ENCODE measurements at regions not wholly inside any gene's neighbourhood (a gene's known extent, or its start where the extent isn't known, plus 50 kb on each side); places are given as distances from the start of the nearest gene placed in this dataset.

GRCh38 chr13:27004866-27005265 lies 166.7 kb downstream of the USP12 start (continued):
- TF ChIP-seq, protein P1, sequence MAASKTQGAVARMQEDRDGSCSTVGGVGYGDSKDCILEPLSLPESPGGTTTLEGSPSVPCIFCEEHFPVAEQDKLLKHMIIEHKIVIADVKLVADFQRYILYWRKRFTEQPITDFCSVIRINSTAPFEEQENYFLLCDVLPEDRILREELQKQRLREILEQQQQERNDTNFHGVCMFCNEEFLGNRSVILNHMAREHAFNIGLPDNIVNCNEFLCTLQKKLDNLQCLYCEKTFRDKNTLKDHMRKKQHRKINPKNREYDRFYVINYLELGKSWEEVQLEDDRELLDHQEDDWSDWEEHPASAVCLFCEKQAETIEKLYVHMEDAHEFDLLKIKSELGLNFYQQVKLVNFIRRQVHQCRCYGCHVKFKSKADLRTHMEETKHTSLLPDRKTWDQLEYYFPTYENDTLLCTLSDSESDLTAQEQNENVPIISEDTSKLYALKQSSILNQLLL (CRISPR knock-in tag; IDR thresholded peaks at IDR 0.05; ENCODE audit: borderline replicate concordance): no peak
- TF ChIP-seq E2F8 (IDR thresholded peaks at IDR 0.05; ENCODE audit: low read depth, partially characterized antibody) (no peak), MYBL2 (IDR thresholded peaks at IDR 0.05; ENCODE audit: low read depth) (no peak), MYBL2 (CRISPR knock-in tag; IDR thresholded peaks at IDR 0.05; ENCODE audit: borderline replicate concordance) (no peak)

DNA sequence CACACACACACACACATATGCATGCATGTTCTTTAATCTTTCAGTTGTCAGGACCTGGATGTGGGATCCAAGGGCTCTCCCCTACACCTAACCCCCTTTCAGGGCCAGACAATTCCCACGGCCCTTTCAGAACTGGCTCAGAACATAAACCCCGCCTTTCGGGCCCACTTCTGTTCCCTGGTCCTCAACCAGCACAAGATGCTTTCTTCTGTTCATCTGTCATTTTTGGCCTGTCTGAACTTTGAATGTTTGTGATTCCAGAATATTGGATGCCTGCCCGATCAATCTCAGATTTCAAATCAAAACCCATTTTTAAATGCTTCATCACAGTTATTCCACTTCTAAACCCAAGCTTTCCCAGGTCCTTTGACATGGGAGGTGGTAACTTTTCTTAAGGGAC lies 167.3 kb downstream of the USP12 start:
- Histone ChIP-seq H3K4me1 (replicated peaks in 1 of 2; ENCODE audit: control insufficient read depth in 2 of 2, insufficient read depth in 2 of 2, low read length in 2 of 2) (peaks cover 0 to 7% of the 10 kb centered on the region in 2 experiments; a peak in 3 of 5 replicates), H3K9ac (ENCODE audit: insufficient read depth in 1 of 2, low read depth in 2 of 2, low read length in 2 of 2) (no peak overlapping the region), H3K9me1 (ENCODE audit: control insufficient read depth, insufficient read depth, low read length) (no peaks in the 10 kb centered on the region), H3K79me2 (ENCODE audit: control insufficient read depth, insufficient read depth, low read length) (no peaks in the 10 kb centered on the region), H3K4me2 (ENCODE audit: insufficient read depth, low read length) (no peak overlapping the region), H3K27me3 (ENCODE audit: control insufficient read depth in 2 of 2, insufficient read depth in 2 of 2, low read length in 2 of 2) (peaks cover 24 to 60% of the 10 kb centered on the region in 2 experiments; a peak in 4 of 5 replicates), H3K36me3 (ENCODE audit: control insufficient read depth, insufficient read depth, low read length) (no peaks in the 10 kb centered on the region), H2AFZ (ENCODE audit: low read depth, low read length) (no peak overlapping the region), H4K20me1 (replicated peaks; ENCODE audit: control insufficient read depth, insufficient read depth, low read length) (no peaks in the 10 kb centered on the region), H3K27ac (ENCODE audit: extremely low read depth, low read depth, low read length) (no peak overlapping the region), H3K4me3 (no peak overlapping the region), H3K9me3 (replicated peaks; ENCODE audit: control insufficient read depth, insufficient read depth, low read depth, low read length) (no peaks in the 10 kb centered on the region)
- ATAC-seq (no peak), DNase-seq (ENCODE audit: extremely low read depth in 1 of 4, low spot score in 3 of 4) (no peak), FAIRE-seq (no peak)
- WGBS (ENCODE audit: insufficient coverage, low coverage, missing lambda C conversion rate): 10% methylated on average over 4 of the region's 4 CpGs
- BruUV-seq (replicated peaks): no TSS peak
- intact Hi-C loops (cut with micrococcal nuclease) (no loop called here), in situ Hi-C loops (cut with MboI) (no loop called here)
- TF ChIP-seq BACH1 (tag; IDR thresholded peaks at IDR 0.05) (no peak), TSC22D4 (tag; IDR thresholded peaks at IDR 0.05) (no peak), NEUROD1 (IDR thresholded peaks at IDR 0.05; ENCODE audit: borderline replicate concordance, low read depth, low read length, partially characterized antibody) (no peak), NR3C1 (CRISPR knock-in tag; IDR thresholded peaks at IDR 0.05) (no peak)
- TF ChIP-seq, protein P2, sequence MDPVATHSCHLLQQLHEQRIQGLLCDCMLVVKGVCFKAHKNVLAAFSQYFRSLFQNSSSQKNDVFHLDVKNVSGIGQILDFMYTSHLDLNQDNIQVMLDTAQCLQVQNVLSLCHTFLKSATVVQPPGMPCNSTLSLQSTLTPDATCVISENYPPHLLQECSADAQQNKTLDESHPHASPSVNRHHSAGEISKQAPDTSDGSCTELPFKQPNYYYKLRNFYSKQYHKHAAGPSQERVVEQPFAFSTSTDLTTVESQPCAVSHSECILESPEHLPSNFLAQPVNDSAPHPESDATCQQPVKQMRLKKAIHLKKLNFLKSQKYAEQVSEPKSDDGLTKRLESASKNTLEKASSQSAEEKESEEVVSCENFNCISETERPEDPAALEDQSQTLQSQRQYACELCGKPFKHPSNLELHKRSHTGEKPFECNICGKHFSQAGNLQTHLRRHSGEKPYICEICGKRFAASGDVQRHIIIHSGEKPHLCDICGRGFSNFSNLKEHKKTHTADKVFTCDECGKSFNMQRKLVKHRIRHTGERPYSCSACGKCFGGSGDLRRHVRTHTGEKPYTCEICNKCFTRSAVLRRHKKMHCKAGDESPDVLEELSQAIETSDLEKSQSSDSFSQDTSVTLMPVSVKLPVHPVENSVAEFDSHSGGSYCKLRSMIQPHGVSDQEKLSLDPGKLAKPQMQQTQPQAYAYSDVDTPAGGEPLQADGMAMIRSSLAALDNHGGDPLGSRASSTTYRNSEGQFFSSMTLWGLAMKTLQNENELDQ (CRISPR knock-in tag; IDR thresholded peaks at IDR 0.05; ENCODE audit: borderline replicate concordance): no peak
- ChIA-PET CTCF (ENCODE audit: low intra/inter-chr PET ratio) (no interaction called here), POLR2A (no interaction called here)

All from K562 (cell line).